IMR-90 (cell line): ENCODE measurements at regions not wholly inside any gene's neighbourhood (a gene's known extent, or its start where the extent isn't known, plus 50 kb on each side); places are given as distances from the start of the nearest gene placed in this dataset.
A peak's percentile ranks its signal among the peaks of the same experiment; 100 is the strongest.

Experiments used
- ATAC-seq: fragments of 200-7000 bp; cut with Tn5 transposase; 2 replicates; pipeline ENCODE4 v1.9.1; 2020; ENCODE audit warnings: low read depth, mild to moderate bottlenecking, moderate library complexity
- BruUV-seq: library from RNA; stranded (reverse); fragments of 400-500 nt; replicated peaks from 2 replicates; lab custom pipeline; 2021; lab: Mats Ljungman, UMichigan
- CTCF ChIA-PET: fragments of 300-600 bp; formaldehyde crosslinking; extraction: SDS; loops from one replicate; lab custom pipeline; 2021; ENCODE audit warnings: antibody characterized with exemption; lab: Yijun Ruan, JAX
- POLR2A ChIA-PET: fragments of 300-600 bp; sonication (Branson Sonifier 250); formaldehyde crosslinking; loops from one replicate; lab custom pipeline; 2022; ENCODE audit warnings: antibody characterized with exemption; ENCODE audit not compliant: unreplicated experiment; lab: Charles Lee
- DNase-seq: peaks from one replicate; pipeline ENCODE4 v3.0.0; 2013
- H2AFZ ChIP-seq: replicated peaks from 2 replicates; pipeline ENCODE3; 2013; ENCODE audit warnings: low read length, mild to moderate bottlenecking; ENCODE audit not compliant: poor library complexity
- H2AK5ac ChIP-seq: 2 replicates; pipeline ENCODE4 v1.6.1; 2013; ENCODE audit warnings: low read depth, low read length, inconsistent platforms
- H2AK9ac ChIP-seq: replicated peaks from 2 replicates; pipeline ENCODE3; 2013; ENCODE audit warnings: mild to moderate bottlenecking, low read depth, low read length, moderate library complexity; ENCODE audit not compliant: poor library complexity
- H2BK120ac ChIP-seq: 2 replicates; pipeline ENCODE4 v1.6.1; 2013; ENCODE audit warnings: low read depth, low read length, inconsistent platforms
- H2BK15ac ChIP-seq: 3 replicates; pipeline ENCODE4 v1.6.1; 2013; ENCODE audit warnings: low read depth, low read length, inconsistent platforms
- H2BK20ac ChIP-seq: 2 replicates; pipeline ENCODE4 v1.6.1; 2013; ENCODE audit warnings: low read depth, mild to moderate bottlenecking, inconsistent platforms, low read length, moderate library complexity
- H2BK5ac ChIP-seq: 2 replicates; pipeline ENCODE4 v1.6.1; 2013; ENCODE audit warnings: mild to moderate bottlenecking, low read depth, low read length, inconsistent platforms; ENCODE audit not compliant: poor library complexity, severe bottlenecking
- H3K14ac ChIP-seq: replicated peaks from 2 replicates; pipeline ENCODE4 v1.6.1; 2013; ENCODE audit warnings: low read depth, low read length, inconsistent platforms
- H3K18ac ChIP-seq: 2 replicates; pipeline ENCODE4 v1.6.1; 2013; ENCODE audit warnings: low read depth, low read length, control low read depth
- H3K23ac ChIP-seq: 2 replicates; pipeline ENCODE4 v1.6.1; 2013; ENCODE audit warnings: low read depth, low read length, inconsistent platforms
- H3K27ac ChIP-seq: 2 replicates; pipeline ENCODE4 v1.5.1; 2013; ENCODE audit warnings: mild to moderate bottlenecking, control low read depth, low read length; ENCODE audit not compliant: insufficient read depth
- H3K27me3 ChIP-seq: 2 replicates; pipeline ENCODE4 v1.6.1; 2013; ENCODE audit warnings: low read length; ENCODE audit not compliant: control insufficient read depth, insufficient read depth
- H3K36me3 ChIP-seq: 2 replicates; pipeline ENCODE4 v1.6.1; 2013; ENCODE audit warnings: low read length, mixed read lengths; ENCODE audit not compliant: control insufficient read depth, insufficient read depth
- H3K4ac ChIP-seq: 2 replicates; pipeline ENCODE4 v1.6.1; 2013; ENCODE audit warnings: low read depth, low read length, inconsistent platforms
- H3K4me1 ChIP-seq: 2 replicates; pipeline ENCODE4 v1.6.1; 2013; ENCODE audit warnings: low read length, mixed read lengths; ENCODE audit not compliant: control insufficient read depth, insufficient read depth
- H3K4me2 ChIP-seq: 2 replicates; pipeline ENCODE4 v1.6.1; 2013; ENCODE audit warnings: low read depth, mild to moderate bottlenecking, control low read depth, low read length, moderate library complexity
- H3K4me3 ChIP-seq: 2 replicates; pipeline ENCODE4 v1.5.1; 2013; ENCODE audit warnings: low read depth, mild to moderate bottlenecking, control low read depth, low read length, moderate library complexity; ENCODE audit not compliant: insufficient read depth
- H3K56ac ChIP-seq: 2 replicates; pipeline ENCODE4 v1.6.1; 2013; ENCODE audit warnings: low read length, inconsistent platforms; ENCODE audit not compliant: insufficient read depth; ENCODE audit errors: extremely low read depth
- H3K79me1 ChIP-seq, 2 experiments: 2 replicates each; pipeline ENCODE4 v1.6.1; 2013; ENCODE audit warnings: low read length in 2 of 2, inconsistent platforms in 1 of 2, low read depth in 1 of 2
- H3K9ac ChIP-seq: 2 replicates; pipeline ENCODE4 v1.6.1; 2013; ENCODE audit warnings: low read depth, low read length, control low read depth
- H3K9me1 ChIP-seq: 2 replicates; pipeline ENCODE4 v1.6.1; 2013; ENCODE audit warnings: low read length, inconsistent platforms; ENCODE audit not compliant: insufficient read depth
- H3K9me3 ChIP-seq: 2 replicates; pipeline ENCODE4 v1.6.1; 2013; ENCODE audit warnings: low read length; ENCODE audit not compliant: control insufficient read depth, insufficient read depth
- H4K20me1 ChIP-seq: 2 replicates; pipeline ENCODE4 v1.6.1; 2013; ENCODE audit warnings: low read length, inconsistent platforms; ENCODE audit not compliant: insufficient read depth
- H4K5ac ChIP-seq: 2 replicates; pipeline ENCODE4 v1.6.1; 2013; ENCODE audit warnings: mild to moderate bottlenecking, low read depth, low read length, control low read depth
- H4K8ac ChIP-seq, 2 experiments: 2 replicates each; pipeline ENCODE4 v1.6.1; 2013; ENCODE audit warnings: low read depth in 2 of 2, low read length in 2 of 2, control low read depth in 1 of 2, inconsistent platforms in 1 of 2
- H4K91ac ChIP-seq: 2 replicates; pipeline ENCODE4 v1.6.1; 2013; ENCODE audit warnings: low read depth, low read length, inconsistent platforms; ENCODE audit not compliant: insufficient read depth
- MAFK ChIP-seq: IDR thresholded peaks from 2 replicates; pipeline ENCODE4 v1.6.1; 2012; ENCODE audit warnings: low read depth, low read length, improper control_type of control experiment
- MAZ ChIP-seq: IDR thresholded peaks from 2 replicates; pipeline ENCODE4 v1.6.1; 2012; ENCODE audit warnings: low read depth, mild to moderate bottlenecking, low read length, improper control_type of control experiment, moderate library complexity, borderline replicate concordance
- WGBS, 2 experiments: methylation state at CpG; one replicate each; pipeline versions ENCODE4 v1.1.5 to v1.1.7; 2013; ENCODE audit warnings: missing lambda C conversion rate in 2 of 2; ENCODE audit not compliant: insufficient read length in 1 of 2; ENCODE audit errors: extremely low coverage in 2 of 2; 5-methylcytosine and 5-hydroxymethylcytosine counted together
- dilution Hi-C: fragments of 300-500 bp; cut with HindIII; formaldehyde crosslinking; loops from one replicate; pipeline ENCODE4 v1.14.3; 2018; ENCODE audit warnings: low sequenced_read_pairs; ENCODE audit not compliant: unreplicated experiment
- in situ Hi-C: fragments of 300-500 bp; cut with MboI; formaldehyde crosslinking; loops from 3 replicates; pipeline ENCODE4 v1.14.3; 2019; ENCODE audit warnings: low sequenced_read_pairs, inconsistent platforms, mixed read lengths
- intact Hi-C: fragments of 100-400 bp; cut with micrococcal nuclease; formaldehyde crosslinking; loops from 2 replicates; pipeline ENCODE4 v1.10.0; 2022

- Histone ChIP-seq H2AK9ac (no peak overlapping the region), H4K5ac (no peak overlapping the region), H3K4me2 (no peak overlapping the region), H3K9ac (no peak overlapping the region), H3K4me1 (no peaks in the 10 kb centered on the region), H3K27ac (no peak overlapping the region), H3K9me3 (no peaks in the 10 kb centered on the region), H3K14ac (no peak overlapping the region), H3K36me3 (no peaks in the 10 kb centered on the region), H3K27me3 (no peaks in the 10 kb centered on the region), H3K79me1 (no peaks in the 10 kb centered on the region), H2BK5ac (no peak overlapping the region), H3K4me3 (no peak overlapping the region), H4K20me1 (no peaks in the 10 kb centered on the region), H3K9me1 (no peaks in the 10 kb centered on the region), H2BK15ac (no peak overlapping the region), H4K8ac (no peak overlapping the region), H3K18ac (no peak overlapping the region), H2AFZ (no peak overlapping the region), H4K91ac (no peak overlapping the region), H3K56ac (no peak overlapping the region), H2BK120ac (no peak overlapping the region), H2AK5ac (no peak overlapping the region), H3K4ac (no peak overlapping the region), H3K23ac (no peak overlapping the region), H2BK20ac (no peak overlapping the region)
- WGBS, 2 experiments, result no CpG with 5 or more reads among the region's 3 CpGs
- CTCF ChIA-PET, result interaction anchor here (0.5 to 1.0 kb wide), 2 partner anchors 164 to 447 kb away, joined by 3 to 4 read pairs; no protein-coding TSS in a partner anchor
- no TSS peak for BruUV-seq
- DNase-seq (no peak), ATAC-seq (no peak)
- TF ChIP-seq MAZ, result no peak
- peak; percentile 74 for TF ChIP-seq MAFK
- in situ Hi-C loops, result no loop called here
- POLR2A ChIA-PET, result no interaction called here
- dilution Hi-C loops, result no loop called here
- intact Hi-C loops, result no loop called here
Measured at GRCh38 chr2:168380500-168380899, 75.6 kb upstream of the CERS6 start.
